ENCODE measurements at regions not wholly inside any gene's neighbourhood (a gene's known extent, or its start where the extent isn't known, plus 50 kb on each side); places are given as distances from the start of the nearest gene placed in this dataset.

DNA sequence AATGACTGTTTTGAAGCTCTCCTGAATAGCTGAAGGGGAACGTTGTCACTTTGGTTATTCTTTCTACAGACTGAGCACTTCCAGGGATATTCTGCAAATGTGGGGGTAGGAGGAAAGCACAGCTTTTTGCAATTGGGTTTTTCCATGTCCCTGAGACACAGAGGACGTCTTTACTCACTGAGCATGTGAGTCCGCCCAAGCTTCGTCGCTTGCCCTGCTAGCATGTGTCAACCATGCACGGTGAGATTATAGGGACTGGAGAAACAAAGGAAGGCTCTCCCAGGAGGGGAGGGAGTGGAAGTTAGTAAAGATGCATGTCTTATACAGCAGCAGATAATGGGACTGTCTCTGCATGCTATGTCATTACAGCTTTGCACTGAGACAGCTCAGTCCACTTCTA lies 111.5 kb upstream of the SFRP2 start:
- TF ChIP-seq, protein P1, sequence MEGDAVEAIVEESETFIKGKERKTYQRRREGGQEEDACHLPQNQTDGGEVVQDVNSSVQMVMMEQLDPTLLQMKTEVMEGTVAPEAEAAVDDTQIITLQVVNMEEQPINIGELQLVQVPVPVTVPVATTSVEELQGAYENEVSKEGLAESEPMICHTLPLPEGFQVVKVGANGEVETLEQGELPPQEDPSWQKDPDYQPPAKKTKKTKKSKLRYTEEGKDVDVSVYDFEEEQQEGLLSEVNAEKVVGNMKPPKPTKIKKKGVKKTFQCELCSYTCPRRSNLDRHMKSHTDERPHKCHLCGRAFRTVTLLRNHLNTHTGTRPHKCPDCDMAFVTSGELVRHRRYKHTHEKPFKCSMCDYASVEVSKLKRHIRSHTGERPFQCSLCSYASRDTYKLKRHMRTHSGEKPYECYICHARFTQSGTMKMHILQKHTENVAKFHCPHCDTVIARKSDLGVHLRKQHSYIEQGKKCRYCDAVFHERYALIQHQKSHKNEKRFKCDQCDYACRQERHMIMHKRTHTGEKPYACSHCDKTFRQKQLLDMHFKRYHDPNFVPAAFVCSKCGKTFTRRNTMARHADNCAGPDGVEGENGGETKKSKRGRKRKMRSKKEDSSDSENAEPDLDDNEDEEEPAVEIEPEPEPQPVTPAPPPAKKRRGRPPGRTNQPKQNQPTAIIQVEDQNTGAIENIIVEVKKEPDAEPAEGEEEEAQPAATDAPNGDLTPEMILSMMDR (IDR thresholded peaks at IDR 0.05) = no peak
- no peak for TF ChIP-seq POLR2A (IDR thresholded peaks at IDR 0.05)

All from thyroid gland (tissue), 4 donors.